ENCODE measurements at regions not wholly inside any gene's neighbourhood (a gene's known extent, or its start where the extent isn't known, plus 50 kb on each side); places are given as distances from the start of the nearest gene placed in this dataset.
"Not testable (repeated sequence)": the region's sequence is repeated elsewhere in the genome, so short reads cannot be mapped to it uniquely, and the experiment has no call there.

DNA sequence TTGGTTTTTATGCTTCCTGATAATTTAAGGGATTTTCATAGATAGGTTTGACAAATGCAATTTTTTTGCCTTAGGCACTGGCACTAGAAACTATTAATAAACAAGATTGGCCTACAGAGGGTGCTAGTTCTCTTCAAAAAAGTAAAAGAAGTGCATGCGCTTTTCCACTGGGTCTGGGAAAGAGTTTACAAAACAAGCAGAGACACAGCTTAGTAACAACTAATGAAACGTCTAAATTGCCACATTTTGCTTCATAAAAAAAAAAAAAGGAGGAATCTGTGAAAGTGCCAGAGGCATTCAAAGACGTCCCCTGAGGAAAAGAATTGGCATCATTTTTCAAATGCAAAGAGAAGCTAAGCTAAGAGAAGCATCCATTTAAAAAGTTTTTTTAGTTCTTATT lies 58.3 kb upstream of the EEA1 start:
- peak; percentile 69 for DNase-seq

GRCh38 chr12:92987846-92988621 lies 58.9 kb upstream of the EEA1 start:
- DNase-seq, result peak; percentile 80

DNA sequence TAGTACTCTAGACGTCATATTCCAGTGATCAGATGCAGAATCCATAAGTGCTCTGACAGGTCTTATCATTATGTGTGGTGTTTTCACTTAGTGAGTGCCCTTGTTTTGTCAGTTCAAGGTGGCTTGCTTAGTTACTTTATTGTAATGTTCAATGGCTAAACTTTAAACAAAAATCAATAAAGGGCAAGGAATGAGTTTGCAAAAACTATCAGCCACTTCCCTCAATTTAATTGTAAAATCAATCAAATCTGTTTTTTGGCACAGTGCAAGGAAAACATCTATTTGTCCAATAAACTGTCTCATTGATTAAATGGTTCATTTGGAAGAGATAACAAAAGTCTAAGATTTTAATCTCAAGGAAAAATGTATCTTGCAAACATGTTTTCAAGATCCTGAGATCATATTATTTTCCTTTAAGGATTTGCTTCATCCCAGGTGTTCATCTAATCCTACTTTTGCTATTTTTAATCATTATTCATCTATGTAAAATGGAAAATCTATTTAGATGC lies 59.6 kb upstream of the EEA1 start:
- no peak for DNase-seq

GRCh38 chr12:92989715-92990484 lies 60.8 kb upstream of the EEA1 start:
- no peak for DNase-seq

DNA sequence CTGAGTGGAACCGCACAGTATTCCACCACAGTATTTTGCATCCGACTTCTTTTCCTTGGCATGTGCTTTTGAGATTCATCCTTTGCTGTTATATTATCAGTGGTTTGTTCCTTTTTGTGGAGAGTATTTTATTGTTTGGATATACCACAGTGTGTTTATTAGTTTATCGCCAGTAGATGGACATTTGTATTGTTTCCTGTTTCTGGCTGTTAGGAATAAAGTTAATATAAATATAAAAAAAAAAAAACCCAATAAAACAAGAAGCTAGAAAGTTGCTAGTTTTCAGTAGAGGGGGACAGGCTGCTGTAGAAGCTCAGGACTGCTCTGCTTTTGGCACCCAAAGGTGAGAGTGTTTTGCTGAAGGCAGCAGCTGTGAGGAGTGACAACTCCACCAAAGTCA lies 62.0 kb upstream of the EEA1 start:
- DNase-seq, result no peak

DNA sequence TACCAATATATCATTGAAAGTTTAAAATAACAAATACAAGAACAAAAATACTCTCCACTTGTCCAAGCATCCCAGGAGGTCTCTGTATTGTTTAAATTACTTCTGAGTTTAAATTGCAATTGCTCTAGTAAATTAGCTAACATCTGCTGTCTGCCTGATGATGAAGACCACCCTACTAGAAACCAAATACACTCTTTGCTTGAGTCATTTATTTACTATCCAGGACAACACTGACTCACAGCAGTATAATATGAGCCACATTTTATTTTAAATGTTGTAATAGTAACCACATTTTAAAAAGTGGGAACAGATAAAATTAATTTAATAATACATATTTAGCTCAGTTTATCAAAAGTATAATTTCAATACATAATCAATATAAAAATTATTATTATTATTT lies 62.9 kb upstream of the EEA1 start:
- DNase-seq, result no peak

- DNase-seq, result no peak
Observed at GRCh38 chr12:92993259-92993658, 64.2 kb upstream of the EEA1 start.

GRCh38 chr12:92995258-92995903 lies 66.3 kb upstream of the EEA1 start:
- DNase-seq, result no peak

DNA sequence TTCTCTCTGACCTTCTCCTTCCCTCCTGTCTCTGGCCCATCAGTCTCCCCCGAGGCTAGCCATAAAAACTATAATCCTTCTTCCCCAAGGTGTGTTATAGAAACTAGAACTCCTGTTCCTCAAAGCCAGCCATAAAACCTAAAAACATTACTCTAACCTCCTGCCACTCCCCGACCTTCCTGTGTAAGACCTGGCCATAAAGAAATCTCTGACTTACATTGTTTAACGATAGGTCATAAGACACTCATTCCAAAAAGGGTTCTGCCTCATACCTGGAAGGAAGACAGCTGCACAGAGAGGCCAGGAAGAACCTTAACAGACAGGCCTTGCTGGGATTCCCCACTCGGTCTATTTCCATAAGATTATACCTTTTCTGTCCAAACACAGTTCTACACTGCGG lies 70.9 kb upstream of the EEA1 start:
- DNase-seq, result no peak

- no peak for DNase-seq
Observed at GRCh38 chr12:93001407-93001806, 72.3 kb upstream of the EEA1 start.

GRCh38 chr12:93002293-93003054 lies 73.4 kb upstream of the EEA1 start:
- DNase-seq, result no peak

DNA sequence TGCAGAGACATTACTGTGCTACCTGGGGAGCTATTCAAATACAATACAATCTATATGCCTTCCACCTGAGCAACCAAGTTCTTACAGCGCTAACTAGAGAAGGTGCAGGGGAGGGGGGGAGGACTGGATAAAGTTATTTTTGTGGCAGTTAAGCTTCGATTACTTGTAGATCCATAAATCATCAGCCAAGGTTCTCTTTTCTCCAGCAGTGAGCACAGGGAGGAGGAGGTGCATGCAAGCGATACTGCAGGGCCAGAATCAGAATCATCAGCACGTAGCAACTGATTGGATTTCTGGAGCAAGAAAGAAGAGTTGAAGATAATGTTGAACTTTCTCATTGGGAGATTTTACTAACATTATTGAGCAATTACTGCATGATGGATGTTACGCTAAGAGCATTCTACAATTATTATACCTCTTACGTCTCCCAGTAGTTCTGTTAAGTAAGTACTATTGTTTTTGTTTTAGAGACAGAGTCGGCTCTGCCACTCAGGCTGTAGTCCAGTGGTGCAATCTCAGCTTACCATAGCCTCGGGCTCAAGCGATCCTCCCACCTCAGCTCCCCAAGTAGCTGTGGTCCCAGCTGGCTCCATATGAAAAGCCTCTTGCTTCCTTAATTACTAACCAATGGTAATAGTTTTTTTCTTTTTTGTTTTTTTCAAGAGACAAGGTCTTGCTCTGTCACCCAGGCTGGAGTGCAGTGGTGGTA lies 74.6 kb upstream of the EEA1 start:
- no peak for DNase-seq

DNA sequence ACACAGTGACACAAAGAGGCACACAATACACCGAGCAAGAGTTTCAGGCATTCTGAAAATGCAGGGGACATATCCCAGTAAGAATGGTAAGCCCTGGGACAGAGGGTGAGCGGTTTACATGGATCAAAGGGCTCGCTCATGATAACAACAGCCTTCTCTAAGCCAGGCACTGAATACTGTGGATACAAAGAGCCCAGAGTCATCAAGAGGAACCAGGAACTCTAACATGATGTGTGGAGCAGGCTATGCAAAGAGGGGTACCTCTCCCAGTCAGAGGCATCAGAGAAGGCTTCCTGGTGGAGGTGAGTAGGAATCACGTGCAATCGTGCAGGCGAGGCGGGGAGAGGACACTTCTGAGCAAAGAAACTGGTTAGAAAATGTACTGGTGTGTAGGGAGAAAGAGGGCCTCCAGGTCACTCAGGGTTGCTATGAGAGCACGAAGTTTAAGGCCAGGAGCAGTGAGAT lies 76.9 kb upstream of the EEA1 start:
- DNase-seq, result no peak

DNA sequence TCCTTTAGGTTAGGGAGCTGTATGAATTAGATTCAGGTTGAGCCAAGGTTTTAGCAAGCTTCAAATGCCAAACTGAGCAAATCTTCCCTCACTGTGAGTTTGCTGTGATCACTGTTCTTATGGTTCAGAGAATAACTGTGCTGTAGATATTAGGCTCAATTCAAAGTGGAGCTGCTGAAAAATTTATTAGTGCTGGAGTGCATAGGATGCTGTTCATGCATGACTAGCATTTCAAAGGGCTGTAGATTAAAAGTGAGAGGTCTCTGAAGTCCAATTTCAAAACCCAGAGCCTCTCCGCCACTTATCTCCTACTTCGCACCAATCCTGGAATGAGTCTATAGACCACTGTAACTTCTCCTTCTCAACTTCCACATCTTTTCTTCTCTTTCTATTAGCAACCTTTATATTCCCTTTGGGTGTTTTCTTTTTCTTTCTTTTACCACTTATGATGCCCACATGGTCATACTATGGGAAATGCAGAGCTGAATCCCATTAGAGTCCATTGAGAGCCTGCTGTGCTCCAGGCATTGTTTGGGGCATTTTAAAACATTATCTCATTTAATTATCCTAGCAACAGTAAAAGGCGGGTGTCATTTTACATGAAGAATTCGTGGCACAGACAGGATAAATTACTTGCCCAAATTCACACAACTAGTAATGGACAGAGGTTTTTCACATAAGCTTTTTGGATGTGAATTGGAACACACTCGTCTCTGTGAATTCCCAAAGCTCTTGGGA lies 77.5 kb upstream of the EEA1 start:
- DNase-seq, result no peak

DNA sequence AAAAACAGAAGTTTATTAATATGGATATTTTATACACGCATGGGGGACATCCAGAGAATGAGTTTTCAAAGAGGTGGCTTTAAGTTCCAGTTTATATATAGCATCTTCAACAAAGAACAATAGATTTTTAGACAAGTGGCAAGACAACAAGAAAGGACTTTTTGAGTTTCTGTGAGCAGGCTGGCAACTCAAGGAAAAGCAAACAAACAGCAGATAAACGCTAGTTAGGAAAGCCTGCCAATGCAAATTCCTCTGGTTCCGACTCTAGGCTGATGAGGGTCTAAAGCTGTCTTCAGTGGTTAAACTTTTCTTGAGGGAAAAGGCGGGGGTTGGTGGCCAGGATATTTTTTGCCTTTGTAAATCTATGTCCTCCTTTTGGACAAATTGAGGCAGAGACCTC lies 78.4 kb upstream of the EEA1 start:
- no peak for DNase-seq

DNA sequence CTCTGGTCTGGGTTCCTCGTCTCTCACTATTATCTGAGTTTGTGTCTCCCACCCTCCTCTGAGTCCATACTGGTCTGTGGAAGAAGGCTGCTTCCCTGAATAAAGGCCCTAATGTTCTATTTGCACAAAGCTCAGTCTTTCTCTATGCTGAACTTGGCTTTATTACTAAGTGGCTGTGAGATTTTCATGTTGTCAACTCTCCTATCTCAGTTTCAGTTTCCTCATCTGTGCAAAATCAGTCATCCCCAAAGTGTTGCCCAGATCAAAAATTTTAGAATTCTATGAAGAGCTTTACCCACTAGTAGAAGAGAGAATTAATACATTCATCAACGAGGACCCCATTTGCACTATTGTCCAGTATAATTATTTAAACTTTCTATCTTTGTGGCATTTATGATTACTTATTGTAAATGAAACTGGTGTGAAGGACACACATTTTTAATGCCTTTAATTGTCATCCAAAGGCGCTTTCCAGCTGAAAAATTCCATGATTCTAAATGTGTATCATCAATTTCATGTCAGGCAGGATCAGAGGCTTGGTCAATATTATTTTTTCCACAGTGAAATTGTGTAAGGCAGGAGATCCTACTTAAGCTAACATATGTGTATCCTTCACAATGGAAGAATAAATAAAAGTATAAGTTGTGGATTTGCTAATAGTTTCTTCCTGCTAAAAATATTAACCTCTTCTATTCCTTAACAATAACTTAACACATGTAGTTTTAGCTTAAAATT lies 79.1 kb upstream of the EEA1 start:
- no peak for DNase-seq

DNA sequence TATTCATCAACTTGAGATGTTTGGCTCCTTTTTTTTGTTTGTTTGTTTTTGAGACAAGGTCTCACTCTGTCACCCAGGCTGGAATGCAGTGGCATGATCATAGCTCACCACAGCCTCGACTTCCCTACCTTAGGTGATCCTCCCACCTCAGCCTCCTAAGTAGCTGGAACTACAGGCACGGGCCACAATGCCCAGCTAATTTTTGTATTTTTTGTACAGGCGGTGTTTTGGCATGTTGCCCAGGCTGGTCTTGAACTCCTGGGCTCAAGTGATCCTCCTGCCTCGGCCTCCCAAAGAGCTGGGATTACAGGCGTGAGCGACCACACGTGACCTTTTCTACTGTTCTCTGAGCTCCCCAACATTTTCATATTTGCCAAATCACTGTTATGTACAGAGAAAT lies 79.8 kb upstream of the EEA1 start:
- DNase-seq, result not testable (repeated sequence)

- no peak for DNase-seq
Observed at GRCh38 chr12:93009533-93009932, 80.4 kb upstream of the EEA1 start.

GRCh38 chr12:93010461-93010860 lies 81.4 kb upstream of the EEA1 start:
- DNase-seq, result no peak

- no peak for DNase-seq
Observed at GRCh38 chr12:93011100-93011499, 82.0 kb upstream of the EEA1 start.

Measured in RPMI8226 (cell line).